KOPT-K1 (cell line): ENCODE measurements at regions not wholly inside any gene's neighbourhood (a gene's known extent, or its start where the extent isn't known, plus 50 kb on each side); places are given as distances from the start of the nearest gene placed in this dataset.

Experiments
- H3K27ac ChIP-seq: fragments of 200-600 bp; sonication (generic); 2 replicates; pipeline ENCODE4 v1.5.1; 2016; ENCODE audit warnings: antibody characterized with exemption, mild to moderate bottlenecking, low read depth, low read length; ENCODE audit not compliant: poor library complexity, severe bottlenecking
- H3K36me3 ChIP-seq: fragments of 200-600 bp; sonication (generic); 2 replicates; pipeline ENCODE4 v1.5.1; 2017; ENCODE audit warnings: antibody characterized with exemption, mild to moderate bottlenecking, low read length, moderate library complexity; ENCODE audit not compliant: insufficient read depth
- H3K9me3 ChIP-seq: fragments of 200-600 bp; sonication (generic); 2 replicates; pipeline ENCODE4 v1.5.1; 2017; ENCODE audit warnings: antibody characterized with exemption, low read length, mild to moderate bottlenecking; ENCODE audit not compliant: insufficient read depth, poor library complexity, severe bottlenecking

- Histone ChIP-seq H3K36me3 (no peaks in the 10 kb centered on the region), H3K27ac (no peak overlapping the region), H3K9me3 (no peaks in the 10 kb centered on the region)
These were observed 745.1 kb downstream of the TSN start for GRCh38 chr2:122500316-122501105.

GRCh38 chr2:122506620-122507019 lies 751.2 kb downstream of the TSN start:
- Histone ChIP-seq H3K36me3 (no peaks in the 10 kb centered on the region), H3K9me3 (no peaks in the 10 kb centered on the region), H3K27ac (no peak overlapping the region)

GRCh38 chr2:122507261-122507660 lies 751.8 kb downstream of the TSN start:
- H3K27ac ChIP-seq = no peak overlapping the region
- no peaks in the 10 kb centered on the region for H3K36me3 ChIP-seq
- H3K9me3 ChIP-seq = no peaks in the 10 kb centered on the region

GRCh38 chr2:122512091-122512490 lies 756.6 kb downstream of the TSN start:
- no peak overlapping the region for H3K27ac ChIP-seq
- H3K36me3 ChIP-seq = no peaks in the 10 kb centered on the region
- H3K9me3 ChIP-seq = no peaks in the 10 kb centered on the region

- H3K9me3 ChIP-seq = no peaks in the 10 kb centered on the region
- H3K36me3 ChIP-seq = no peaks in the 10 kb centered on the region
- H3K27ac ChIP-seq = no peak overlapping the region
These were observed 759.1 kb downstream of the TSN start for GRCh38 chr2:122514451-122514996.

- no peaks in the 10 kb centered on the region for H3K9me3 ChIP-seq
- no peak overlapping the region for H3K27ac ChIP-seq
- no peaks in the 10 kb centered on the region for H3K36me3 ChIP-seq
These were observed 760.4 kb downstream of the TSN start for GRCh38 chr2:122515731-122516290.

- Histone ChIP-seq H3K27ac (no peak overlapping the region), H3K9me3 (no peaks in the 10 kb centered on the region), H3K36me3 (no peaks in the 10 kb centered on the region)
These were observed 761.3 kb downstream of the TSN start for GRCh38 chr2:122516775-122517174.

GRCh38 chr2:122519366-122519765 lies 763.9 kb downstream of the TSN start:
- Histone ChIP-seq H3K27ac (no peak overlapping the region), H3K9me3 (no peaks in the 10 kb centered on the region), H3K36me3 (no peaks in the 10 kb centered on the region)

- Histone ChIP-seq H3K27ac (no peak overlapping the region), H3K9me3 (no peaks in the 10 kb centered on the region), H3K36me3 (no peaks in the 10 kb centered on the region)
These were observed 764.6 kb downstream of the TSN start for GRCh38 chr2:122519821-122520611.

GRCh38 chr2:122523143-122523542 lies 767.7 kb downstream of the TSN start:
- no peak overlapping the region for H3K27ac ChIP-seq
- no peaks in the 10 kb centered on the region for H3K36me3 ChIP-seq
- H3K9me3 ChIP-seq = no peaks in the 10 kb centered on the region

- H3K36me3 ChIP-seq = no peaks in the 10 kb centered on the region
- H3K27ac ChIP-seq = no peak overlapping the region
- H3K9me3 ChIP-seq = no peaks in the 10 kb centered on the region
These were observed 768.5 kb downstream of the TSN start for GRCh38 chr2:122523981-122524380.

- Histone ChIP-seq H3K9me3 (no peaks in the 10 kb centered on the region), H3K27ac (no peak overlapping the region), H3K36me3 (no peaks in the 10 kb centered on the region)
These were observed 769.9 kb downstream of the TSN start for GRCh38 chr2:122525336-122525735.

- Histone ChIP-seq H3K9me3 (no peaks in the 10 kb centered on the region), H3K27ac (no peak overlapping the region), H3K36me3 (no peaks in the 10 kb centered on the region)
These were observed 772.6 kb downstream of the TSN start for GRCh38 chr2:122528061-122528460.

- Histone ChIP-seq H3K27ac (no peak overlapping the region), H3K9me3 (no peaks in the 10 kb centered on the region), H3K36me3 (no peaks in the 10 kb centered on the region)
These were observed 773.7 kb downstream of the TSN start for GRCh38 chr2:122528958-122529705.

GRCh38 chr2:122530814-122531213 lies 775.4 kb downstream of the TSN start:
- Histone ChIP-seq H3K9me3 (no peaks in the 10 kb centered on the region), H3K36me3 (no peaks in the 10 kb centered on the region), H3K27ac (no peak overlapping the region)
